GM12865 (cell line): ENCODE measurements at regions not wholly inside any gene's neighbourhood (a gene's known extent, or its start where the extent isn't known, plus 50 kb on each side); places are given as distances from the start of the nearest gene placed in this dataset.
"Not testable (repeated sequence)": the region's sequence is repeated elsewhere in the genome, so short reads cannot be mapped to it uniquely, and the experiment has no call there.

ENCODE experiments used
- DNase-seq: peaks from one replicate; pipeline ENCODE4 v3.0.0; 2010; ENCODE audit warnings: low read depth
- H3K4me3 ChIP-seq: 2 replicates; pipeline ENCODE4 v1.5.1; 2011; ENCODE audit warnings: mild to moderate bottlenecking, low read depth, low read length, control low read depth
- CTCF ChIP-seq: IDR thresholded peaks from 2 replicates; pipeline ENCODE4 v1.5.1; 2011; ENCODE audit warnings: low read length, control low read depth, low read depth, inconsistent platforms; ENCODE audit not compliant: insufficient read depth; ENCODE audit errors: missing control alignments

- DNase-seq, result no peak
Measured at GRCh38 chr9:20243841-20244240, 378.5 kb downstream of the MLLT3 start.

GRCh38 chr9:20242510-20243189 lies 379.6 kb downstream of the MLLT3 start:
- no peak overlapping the region; the same call in 1 of the 2 replicates for H3K4me3 ChIP-seq
- DNase-seq, result peak; percentile 87
- TF ChIP-seq CTCF, result no peak

More at GRCh38 chr9:20243841-20244240, 378.5 kb downstream of the MLLT3 start:
- no peak overlapping the region for H3K4me3 ChIP-seq
- TF ChIP-seq CTCF, result no peak

GRCh38 chr9:20240498-20240897 lies 381.8 kb downstream of the MLLT3 start:
- TF ChIP-seq CTCF, result no peak
- no peak overlapping the region for H3K4me3 ChIP-seq
- peak; percentile 9 for DNase-seq

- no peak for TF ChIP-seq CTCF
- no peak overlapping the region for H3K4me3 ChIP-seq
- no peak for DNase-seq
Measured at GRCh38 chr9:20238921-20239320, 383.4 kb downstream of the MLLT3 start.

GRCh38 chr9:20237686-20238085 lies 384.6 kb downstream of the MLLT3 start:
- DNase-seq, result no peak
- no peak for TF ChIP-seq CTCF
- no peak overlapping the region for H3K4me3 ChIP-seq

- no peak overlapping the region for H3K4me3 ChIP-seq
- DNase-seq, result no peak
- no peak for TF ChIP-seq CTCF
Measured at GRCh38 chr9:20236676-20237075, 385.6 kb downstream of the MLLT3 start.

- DNase-seq, H3K4me3 ChIP-seq: not testable (repeated sequence)
Measured at GRCh38 chr9:20235206-20235605, 387.1 kb downstream of the MLLT3 start.

GRCh38 chr9:20228096-20228495 lies 394.2 kb downstream of the MLLT3 start:
- TF ChIP-seq CTCF, result no peak
- no peak overlapping the region for H3K4me3 ChIP-seq
- DNase-seq, result no peak
